Nephron (organoid): ENCODE measurements at regions not wholly inside any gene's neighbourhood (a gene's known extent, or its start where the extent isn't known, plus 50 kb on each side); places are given as distances from the start of the nearest gene placed in this dataset.

Experiments used
- H3K27ac Mint-ChIP-seq, 3 experiments: 2 replicates each; pipeline ENCODE4 v1.8.0; 2020; ENCODE audit warnings: mixed read lengths in 3 of 3, mild to moderate bottlenecking in 2 of 3, moderate library complexity in 1 of 3
- H3K27me3 Mint-ChIP-seq: 2 replicates; pipeline ENCODE4 v1.8.0; 2021; ENCODE audit warnings: low read depth, mild to moderate bottlenecking, moderate library complexity, mixed read lengths
- H3K36me3 Mint-ChIP-seq: 2 replicates; pipeline ENCODE4 v1.8.0; 2020; ENCODE audit warnings: low read depth, mixed read lengths
- H3K4me1 Mint-ChIP-seq: 2 replicates; pipeline ENCODE4 v1.8.0; 2020; ENCODE audit warnings: mixed read lengths
- H3K4me3 Mint-ChIP-seq, 3 experiments: 2 replicates each; pipeline ENCODE4 v1.8.0; 2020; ENCODE audit warnings: mild to moderate bottlenecking in 3 of 3, mixed read lengths in 3 of 3, moderate library complexity in 2 of 3
- H3K9me3 Mint-ChIP-seq: 2 replicates; pipeline ENCODE4 v1.8.0; 2020; ENCODE audit warnings: mixed read lengths
- CTCF ChIP-seq, 3 experiments: fragments of 200-600 bp; sonication (generic); IDR thresholded peaks; one replicate each; pipeline ENCODE4 v1.5.0; 2021; ENCODE audit warnings: antibody characterized with exemption in 3 of 3; ENCODE audit not compliant: unreplicated experiment in 3 of 3

- TF ChIP-seq CTCF (IDR thresholded peaks at IDR 0.05; ENCODE audit: unreplicated experiment in 3 of 3): no peak
- Mint-ChIP-seq H3K4me3 (no peak overlapping the region), H3K27me3 (peaks cover 83% of the 10 kb centered on the region), H3K4me1 (peaks cover 34% of the 10 kb centered on the region), H3K36me3 (no peaks in the 10 kb centered on the region), H3K27ac (no peak overlapping the region), H3K9me3 (no peaks in the 10 kb centered on the region)
Observed at GRCh38 chr3:72461787-72462186, 386.5 kb downstream of the SHQ1 start.

DNA sequence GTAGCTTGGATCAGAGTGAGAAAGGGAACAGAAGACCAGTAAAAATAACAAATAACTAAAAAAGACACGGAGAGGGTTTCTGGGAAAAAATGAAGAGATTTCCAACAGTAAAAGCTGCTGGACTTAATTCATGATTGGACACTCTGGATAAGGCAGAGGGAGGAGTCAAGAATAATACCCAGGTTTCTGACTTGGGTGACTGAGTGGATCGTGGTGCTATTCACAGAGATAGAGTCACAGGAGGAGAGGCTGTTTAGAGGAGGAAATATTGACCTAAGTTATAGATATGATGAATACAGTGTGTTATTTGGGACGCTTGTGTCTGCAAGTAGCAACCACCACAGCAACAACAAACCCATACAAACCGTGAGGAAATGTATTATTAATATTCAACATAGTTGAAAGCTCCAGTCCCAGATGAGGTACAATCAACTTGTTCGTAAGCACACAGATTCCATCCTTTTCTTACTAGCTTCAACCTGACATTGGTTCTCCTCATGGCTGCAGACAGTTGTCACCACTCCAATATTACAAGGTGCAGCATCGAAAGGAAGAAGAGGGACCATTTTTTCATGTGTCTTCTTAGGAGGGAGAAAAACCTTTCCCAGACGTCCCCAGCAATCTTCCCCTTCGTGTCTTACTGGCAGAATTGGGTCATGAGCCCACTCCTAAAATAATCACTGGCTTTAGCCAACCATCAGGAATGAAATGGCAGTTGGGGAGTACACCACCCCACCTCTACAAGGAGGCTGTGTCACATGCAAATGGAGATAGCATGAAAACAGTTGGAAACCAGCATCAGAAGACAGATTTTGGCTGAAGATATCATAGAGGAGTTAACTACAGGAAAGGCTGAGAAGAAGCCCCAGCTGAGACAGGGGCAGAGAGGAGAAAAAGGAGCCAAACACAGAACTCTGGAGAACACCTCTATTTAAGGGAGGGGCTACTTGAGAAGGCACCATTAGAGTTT is 387.8 kb downstream of the SHQ1 start:
- TF ChIP-seq CTCF (IDR thresholded peaks at IDR 0.05; ENCODE audit: unreplicated experiment in 3 of 3): no peak
- Mint-ChIP-seq H3K36me3 (no peaks in the 10 kb centered on the region), H3K9me3 (peaks cover 3% of the 10 kb centered on the region), H3K4me3 (no peak overlapping the region), H3K27ac (no peak overlapping the region), H3K4me1 (peaks cover 34% of the 10 kb centered on the region), H3K27me3 (peaks cover 82% of the 10 kb centered on the region)

GRCh38 chr3:72459588-72459987 is 388.7 kb downstream of the SHQ1 start:
- H3K4me3 Mint-ChIP-seq: no peak overlapping the region
- H3K27me3 Mint-ChIP-seq: peaks cover 79% of the 10 kb centered on the region
- TF ChIP-seq CTCF (IDR thresholded peaks at IDR 0.05; ENCODE audit: unreplicated experiment in 3 of 3): no peak
- no peak overlapping the region for H3K27ac Mint-ChIP-seq
- H3K36me3 Mint-ChIP-seq: no peaks in the 10 kb centered on the region
- H3K9me3 Mint-ChIP-seq: peaks cover 3% of the 10 kb centered on the region
- H3K4me1 Mint-ChIP-seq: peaks cover 34% of the 10 kb centered on the region

DNA sequence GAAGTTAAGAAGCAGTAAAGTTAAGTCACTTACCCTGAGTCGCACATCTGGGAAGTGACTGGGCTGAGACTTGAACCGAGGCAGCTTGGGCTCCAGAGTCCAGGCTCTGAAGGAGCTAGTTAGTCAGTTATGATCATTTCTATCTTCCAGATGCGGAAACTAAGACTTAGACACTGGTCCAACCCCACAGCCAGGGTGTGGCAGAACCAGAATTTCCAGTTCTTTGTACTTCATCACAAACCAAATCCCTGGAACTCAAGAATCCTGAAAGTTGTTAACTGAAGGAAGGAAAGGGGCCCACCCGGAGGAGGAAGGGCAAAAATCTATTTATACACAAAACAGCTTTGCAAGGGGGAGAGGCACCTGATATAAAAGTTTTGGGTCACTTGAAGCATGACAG is 389.9 kb downstream of the SHQ1 start:
- no peak overlapping the region for H3K27ac Mint-ChIP-seq
- H3K4me1 Mint-ChIP-seq: peaks cover 34% of the 10 kb centered on the region
- H3K4me3 Mint-ChIP-seq: no peak overlapping the region
- H3K36me3 Mint-ChIP-seq: no peaks in the 10 kb centered on the region
- TF ChIP-seq CTCF (IDR thresholded peaks at IDR 0.05; ENCODE audit: unreplicated experiment in 3 of 3): no peak
- H3K27me3 Mint-ChIP-seq: peaks cover 74% of the 10 kb centered on the region
- H3K9me3 Mint-ChIP-seq: peaks cover 3% of the 10 kb centered on the region

- Mint-ChIP-seq H3K4me1 (peaks cover 11% of the 10 kb centered on the region), H3K27me3 (peaks cover 73% of the 10 kb centered on the region), H3K9me3 (peaks cover 3% of the 10 kb centered on the region), H3K27ac (no peak overlapping the region), H3K4me3 (no peak overlapping the region), H3K36me3 (no peaks in the 10 kb centered on the region)
- TF ChIP-seq CTCF (IDR thresholded peaks at IDR 0.05; ENCODE audit: unreplicated experiment in 3 of 3): no peak
Observed at GRCh38 chr3:72454441-72454840, 393.8 kb downstream of the SHQ1 start.

GRCh38 chr3:72453706-72454105 is 394.5 kb downstream of the SHQ1 start:
- peaks cover 4% of the 10 kb centered on the region for H3K4me1 Mint-ChIP-seq
- H3K9me3 Mint-ChIP-seq: peaks cover 3% of the 10 kb centered on the region
- no peak for TF ChIP-seq CTCF (IDR thresholded peaks at IDR 0.05; ENCODE audit: unreplicated experiment in 3 of 3)
- H3K27ac Mint-ChIP-seq: no peak overlapping the region
- peaks cover 65% of the 10 kb centered on the region for H3K27me3 Mint-ChIP-seq
- no peak overlapping the region for H3K4me3 Mint-ChIP-seq
- H3K36me3 Mint-ChIP-seq: no peaks in the 10 kb centered on the region
